ENCODE measurements at regions not wholly inside any gene's neighbourhood (a gene's known extent, or its start where the extent isn't known, plus 50 kb on each side); places are given as distances from the start of the nearest gene placed in this dataset.

- intact Hi-C loops (cut with DNase I; ENCODE audit: low total_unique reads) (no loop called here), in situ Hi-C loops (cut with MboI; ENCODE audit: low pct_ligation_motif_present in 1 of 4, low pct_unique_long_range_greater_than_20kb in 1 of 4, low sequenced_read_pairs in 3 of 4) (no loop called here)
These were observed 131.0 kb upstream of the NPY start for GRCh38 chr7:24152877-24153472.

GRCh38 chr7:24157666-24158065 is 126.3 kb upstream of the NPY start:
- Histone ChIP-seq H3K4me1 (peaks cover 0 to 9% (median 0%) of the 10 kb centered on the region in 4 donors), H3K27ac (no peak overlapping the region), H3K27me3 (no peaks in the 10 kb centered on the region), H3K4me3 (no peak overlapping the region), H3K36me3 (no peaks in the 10 kb centered on the region), H3K9me3 (no peaks in the 10 kb centered on the region)
- in situ Hi-C loops (cut with MboI; ENCODE audit: low pct_ligation_motif_present in 1 of 4, low pct_unique_long_range_greater_than_20kb in 1 of 4, low sequenced_read_pairs in 3 of 4) (no loop called here), intact Hi-C loops (cut with DNase I; ENCODE audit: low total_unique reads) (no loop called here)
- no peak for TF ChIP-seq CTCF (IDR thresholded peaks at IDR 0.05)
- no peak for TF ChIP-seq POLR2AphosphoS5 (IDR thresholded peaks at IDR 0.05)
- no peak for TF ChIP-seq EP300 (IDR thresholded peaks at IDR 0.05; ENCODE audit: low read depth)
- no peak for TF ChIP-seq POLR2A (IDR thresholded peaks at IDR 0.05)
- DNase-seq, result no peak
- 91 to 97% methylated on average over 3 of the region's 3 CpGs for WGBS, 2 donors (ENCODE audit: low coverage in 1 of 2)

More at GRCh38 chr7:24152877-24153472, 131.0 kb upstream of the NPY start:
- peaks cover 11 to 13% of the 10 kb centered on the region in 2 donors for H3K9me3 ChIP-seq
- TF ChIP-seq POLR2AphosphoS5 (IDR thresholded peaks at IDR 0.05), result peak in 1 of 3 donors; percentile 5
- no peak for TF ChIP-seq EP300 (IDR thresholded peaks at IDR 0.05; ENCODE audit: low read depth)
- peak; percentile 11 for DNase-seq
- 42 to 49% methylated on average over 2 to 6 of the region's 6 CpGs for WGBS, 2 donors (ENCODE audit: low coverage in 1 of 2)
- no peaks in the 10 kb centered on the region for H3K36me3 ChIP-seq
- no peaks in the 10 kb centered on the region for H3K27me3 ChIP-seq
- H3K4me3 ChIP-seq, result peak overlapping the region in 1 of 4 donors; percentile 20
- peaks cover 0 to 23% (median 3%) of the 10 kb centered on the region in 4 donors for H3K4me1 ChIP-seq
- H3K27ac ChIP-seq, result peak overlapping the region; percentile 70 to 75 (median 74)

- DNase-seq, result no peak
- H3K27ac ChIP-seq, result no peak overlapping the region
- H3K36me3 ChIP-seq, result no peaks in the 10 kb centered on the region
- in situ Hi-C loops (cut with MboI; ENCODE audit: low pct_ligation_motif_present in 1 of 4, low pct_unique_long_range_greater_than_20kb in 1 of 4, low sequenced_read_pairs in 3 of 4) (no loop called here), intact Hi-C loops (cut with DNase I; ENCODE audit: low total_unique reads) (no loop called here)
- H3K27me3 ChIP-seq, result no peaks in the 10 kb centered on the region
- H3K4me3 ChIP-seq, result no peak overlapping the region
- TF ChIP-seq POLR2AphosphoS5 (IDR thresholded peaks at IDR 0.05), result no peak
- TF ChIP-seq EP300 (IDR thresholded peaks at IDR 0.05; ENCODE audit: low read depth), result no peak
- no peak for TF ChIP-seq POLR2A (IDR thresholded peaks at IDR 0.05)
- no peak for TF ChIP-seq CTCF (IDR thresholded peaks at IDR 0.05)
- 87 to 88% methylated on average over 3 to 6 of the region's 6 CpGs for WGBS, 2 donors (ENCODE audit: low coverage in 1 of 2)
- no peaks in the 10 kb centered on the region for H3K9me3 ChIP-seq
- peaks cover 0 to 4% (median 0%) of the 10 kb centered on the region in 4 donors for H3K4me1 ChIP-seq
These were observed 125.0 kb upstream of the NPY start for GRCh38 chr7:24158975-24159374.

- TF ChIP-seq POLR2A (IDR thresholded peaks at IDR 0.05), result no peak
- TF ChIP-seq CTCF (IDR thresholded peaks at IDR 0.05), result no peak
- TF ChIP-seq EP300 (IDR thresholded peaks at IDR 0.05; ENCODE audit: low read depth), result no peak
- TF ChIP-seq POLR2AphosphoS5 (IDR thresholded peaks at IDR 0.05), result no peak
- 43 to 72% methylated on average over 3 to 4 of the region's 4 CpGs for WGBS, 2 donors (ENCODE audit: low coverage in 1 of 2)
- Histone ChIP-seq H3K27me3 (no peaks in the 10 kb centered on the region), H3K9me3 (no peaks in the 10 kb centered on the region), H3K4me1 (no peaks in the 10 kb centered on the region), H3K36me3 (no peaks in the 10 kb centered on the region), H3K4me3 (no peak overlapping the region), H3K27ac (no peak overlapping the region)
- DNase-seq, result no peak
- intact Hi-C loops (cut with DNase I; ENCODE audit: low total_unique reads) (no loop called here), in situ Hi-C loops (cut with MboI; ENCODE audit: low pct_ligation_motif_present in 1 of 4, low pct_unique_long_range_greater_than_20kb in 1 of 4, low sequenced_read_pairs in 3 of 4) (no loop called here)
These were observed 119.6 kb upstream of the NPY start for GRCh38 chr7:24164401-24164800.

Measured in transverse colon (tissue), 4 donors.